CD4-positive, alpha-beta T cell (primary cell): ENCODE measurements at regions not wholly inside any gene's neighbourhood (a gene's known extent, or its start where the extent isn't known, plus 50 kb on each side); places are given as distances from the start of the nearest gene placed in this dataset.

Experiments
- ATAC-seq: fragments of 200-7000 bp; cut with Tn5 transposase; one replicate; pipeline ENCODE4 v1.10.0; 2022; ENCODE audit warnings: mild to moderate bottlenecking; ENCODE audit not compliant: poor library complexity
- CTCF ChIA-PET: fragments of 350-600 bp; sonication (Branson Sonifier 250); formaldehyde crosslinking; loops from one replicate; lab custom pipeline; 2021; ENCODE audit warnings: antibody characterized with exemption, inconsistent platforms; lab: Charles Lee
- POLR2A ChIA-PET: fragments of 350-600 bp; sonication (Branson Sonifier 250); formaldehyde crosslinking; loops from one replicate; lab custom pipeline; 2021; ENCODE audit warnings: antibody characterized with exemption, inconsistent platforms; lab: Charles Lee
- DNase-seq, 14 experiments: peaks; one replicate each; pipeline ENCODE4 v3.0.0-alpha.2; 2013 to 2020; ENCODE audit warnings: mixed read lengths in 2 of 14
- H3K27ac ChIP-seq, 2 donors: one replicate each; pipeline versions ENCODE4 v1.5.1 to v1.7.0; 2013; ENCODE audit warnings: low read length in 2 of 2, low read depth in 1 of 2, mild to moderate bottlenecking in 1 of 2
- H3K27me3 ChIP-seq, 2 experiments: 1 replicate in 1 of 2; 2 replicates in 1 of 2; pipeline versions ENCODE4 v1.6.1 to v1.7.0; 2013; ENCODE audit warnings: low read length in 2 of 2, control low read depth in 1 of 2, mild to moderate bottlenecking in 1 of 2, moderate library complexity in 1 of 2; ENCODE audit not compliant: insufficient read depth in 2 of 2, control insufficient read depth in 1 of 2
- H3K36me3 ChIP-seq: one replicate; pipeline ENCODE4 v1.6.1; 2013; ENCODE audit warnings: low read length, control low read depth; ENCODE audit not compliant: insufficient read depth
- H3K4me1 ChIP-seq: one replicate; pipeline ENCODE4 v1.6.1; 2013; ENCODE audit warnings: low read length, control low read depth; ENCODE audit not compliant: insufficient read depth
- H3K4me3 ChIP-seq: one replicate; pipeline ENCODE4 v1.5.1; 2013; ENCODE audit warnings: mild to moderate bottlenecking, low read length, moderate library complexity
- H3K9me3 ChIP-seq, 2 experiments: 1 replicate in 1 of 2; 2 replicates in 1 of 2; pipeline versions ENCODE4 v1.6.1 to v1.7.0; 2013; ENCODE audit warnings: low read length in 2 of 2, mild to moderate bottlenecking in 2 of 2, control low read depth in 1 of 2, moderate library complexity in 1 of 2; ENCODE audit not compliant: control insufficient read depth in 1 of 2, insufficient read depth in 1 of 2
- H3K27ac Mint-ChIP-seq: one replicate; pipeline ENCODE4 v1.8.0; 2020; ENCODE audit warnings: mixed read lengths
- H3K27me3 Mint-ChIP-seq: one replicate; pipeline ENCODE4 v1.8.0; 2021; ENCODE audit warnings: mixed read lengths
- H3K36me3 Mint-ChIP-seq: one replicate; pipeline ENCODE4 v1.8.0; 2021; ENCODE audit warnings: low read depth, mixed read lengths
- H3K4me1 Mint-ChIP-seq: one replicate; pipeline ENCODE4 v1.8.0; 2021; ENCODE audit warnings: low read depth, mixed read lengths
- H3K4me3 Mint-ChIP-seq: one replicate; pipeline ENCODE4 v1.8.0; 2020; ENCODE audit warnings: mild to moderate bottlenecking, mixed read lengths
- H3K9me3 Mint-ChIP-seq: one replicate; pipeline ENCODE4 v1.8.0; 2020; ENCODE audit warnings: mixed read lengths
- CTCF ChIP-seq: fragments of 200-600 bp; IDR thresholded peaks from one replicate; pipeline ENCODE4 v1.8.0; 2022; ENCODE audit warnings: antibody characterized with exemption, mild to moderate bottlenecking
- intact Hi-C, 2 experiments: fragments of 100-400 bp; cut with DNase I in 1 of 2; cut with micrococcal nuclease in 1 of 2; formaldehyde crosslinking; loops; one replicate each; pipeline versions ENCODE4 v1.15.1 to v1.9.0; 2023 to 2025; cut with DNase I, micrococcal nuclease

GRCh38 chr2:196274387-196274809 lies 103.0 kb upstream of the STK17B start:
- no peaks in the 10 kb centered on the region for H3K9me3 ChIP-seq
- H3K36me3 ChIP-seq = no peaks in the 10 kb centered on the region
- Mint-ChIP-seq H3K9me3 (no peaks in the 10 kb centered on the region), H3K4me1 (peaks cover 63% of the 10 kb centered on the region), H3K4me3 (peak overlapping the region; percentile 59), H3K27me3 (no peaks in the 10 kb centered on the region), H3K27ac (peak overlapping the region; percentile 79), H3K36me3 (no peaks in the 10 kb centered on the region)
- H3K4me1 ChIP-seq = peaks cover 25% of the 10 kb centered on the region
- H3K27me3 ChIP-seq = no peaks in the 10 kb centered on the region
- ChIA-PET CTCF (interaction anchor here (1.4 to 3.4 kb wide), 3 partner anchors 17 to 207 kb away, joined by 3 to 18 read pairs (median 4); partner anchors contain the start of gene DNAH7), POLR2A (interaction anchor here (0.7 to 3.7 kb wide), 12 partner anchors 11 to 120 kb away, joined by 3 to 60 read pairs (median 4); partner anchors contain the start of gene STK17B)
- ATAC-seq (peak; percentile 63), DNase-seq (peak in 3 of 14 experiments; percentile 26 to 82 (median 80))
- peak overlapping the region in 1 of 2 donors; percentile 56 for H3K27ac ChIP-seq
- TF ChIP-seq CTCF = no peak
- intact Hi-C loops = loop anchor here in 1 of 2 experiments (5.0 kb wide), 1 partner anchor 52 kb away; no protein-coding TSS in a partner anchor
- H3K4me3 ChIP-seq = no peak overlapping the region

- Mint-ChIP-seq H3K4me3 (peak overlapping the region; percentile 59), H3K36me3 (no peaks in the 10 kb centered on the region), H3K27me3 (no peaks in the 10 kb centered on the region), H3K27ac (peak overlapping the region; percentile 79), H3K4me1 (peaks cover 65% of the 10 kb centered on the region), H3K9me3 (no peaks in the 10 kb centered on the region)
- intact Hi-C loops = loop anchor here (1.0 to 5.0 kb wide), 9 partner anchors 7 to 197 kb away; partner anchors contain the start of gene STK17B (in 1 of the 2)
- Histone ChIP-seq H3K9me3 (no peaks in the 10 kb centered on the region), H3K4me1 (peaks cover 25% of the 10 kb centered on the region), H3K27me3 (no peaks in the 10 kb centered on the region), H3K4me3 (peak overlapping the region; percentile 24), H3K27ac (peak overlapping the region; percentile 25 to 56), H3K36me3 (no peaks in the 10 kb centered on the region)
- ChIA-PET CTCF (interaction anchor here (0.9 to 3.4 kb wide), 16 partner anchors 8 to 208 kb away, joined by 3 to 18 read pairs (median 6); partner anchors contain the start of genes DNAH7 and STK17B), POLR2A (interaction anchor here (0.7 to 3.7 kb wide), 32 partner anchors 8 to 207 kb away, joined by 3 to 60 read pairs (median 6); partner anchors contain the start of genes DNAH7 and STK17B)
- no peak for TF ChIP-seq CTCF
- DNase-seq (peak in 1 of 14 experiments; percentile 37), ATAC-seq (peak; percentile 13)
These were observed 104.4 kb upstream of the STK17B start for GRCh38 chr2:196275646-196276352.

GRCh38 chr2:196276421-196276820 lies 105.0 kb upstream of the STK17B start:
- H3K27me3 ChIP-seq = no peaks in the 10 kb centered on the region
- H3K4me1 ChIP-seq = peaks cover 25% of the 10 kb centered on the region
- TF ChIP-seq CTCF = no peak
- ATAC-seq = no peak
- Mint-ChIP-seq H3K4me3 (peak overlapping the region; percentile 59), H3K4me1 (peaks cover 69% of the 10 kb centered on the region), H3K36me3 (no peaks in the 10 kb centered on the region), H3K9me3 (no peaks in the 10 kb centered on the region), H3K27me3 (no peaks in the 10 kb centered on the region), H3K27ac (peak overlapping the region; percentile 79)
- no peaks in the 10 kb centered on the region for H3K9me3 ChIP-seq
- H3K27ac ChIP-seq = peak overlapping the region; percentile 25 to 56
- ChIA-PET CTCF (interaction anchor here (0.6 to 3.4 kb wide), 25 partner anchors 9 to 209 kb away, joined by 3 to 18 read pairs (median 4); partner anchors contain the start of genes DNAH7 and STK17B), POLR2A (interaction anchor here (0.7 to 3.7 kb wide), 33 partner anchors 8 to 207 kb away, joined by 3 to 60 read pairs (median 6); partner anchors contain the start of genes DNAH7 and STK17B)
- no peaks in the 10 kb centered on the region for H3K36me3 ChIP-seq
- no peak for DNase-seq
- intact Hi-C loops = loop anchor here (1.0 to 5.0 kb wide), 9 partner anchors 8 to 198 kb away; partner anchors contain the start of gene STK17B (in 1 of the 2)
- peak overlapping the region; percentile 24 for H3K4me3 ChIP-seq
